Muscle of leg (tissue), 3 donors: ENCODE measurements at regions not wholly inside any gene's neighbourhood (a gene's known extent, or its start where the extent isn't known, plus 50 kb on each side); places are given as distances from the start of the nearest gene placed in this dataset.
"Not testable (repeated sequence)": the region's sequence is repeated elsewhere in the genome, so short reads cannot be mapped to it uniquely, and the experiment has no call there.

Source experiments
- DNase-seq: peaks from one replicate; pipeline ENCODE4 v3.0.0; 2013
- H3K27ac ChIP-seq: one replicate; pipeline ENCODE4 v1.5.1; 2013; ENCODE audit warnings: mild to moderate bottlenecking, low read length, control low read depth
- H3K27me3 ChIP-seq: one replicate; pipeline ENCODE4 v1.6.1; 2013; ENCODE audit warnings: low read length; ENCODE audit not compliant: control insufficient read depth, insufficient read depth
- H3K36me3 ChIP-seq: one replicate; pipeline ENCODE4 v1.6.1; 2013; ENCODE audit warnings: low read length; ENCODE audit not compliant: control insufficient read depth, insufficient read depth
- H3K4me1 ChIP-seq: one replicate; pipeline ENCODE4 v1.6.1; 2013; ENCODE audit warnings: low read length; ENCODE audit not compliant: control insufficient read depth, insufficient read depth
- H3K4me3 ChIP-seq: one replicate; pipeline ENCODE4 v1.5.1; 2013; ENCODE audit warnings: low read length, control low read depth
- H3K9me3 ChIP-seq: replicated peaks from 2 replicates; pipeline ENCODE4 v1.6.1; 2013; ENCODE audit warnings: low read depth, low read length; ENCODE audit not compliant: control insufficient read depth
- WGBS: methylation state at CpG from one replicate; pipeline ENCODE4 v1.1.5; 2013; ENCODE audit warnings: missing lambda C conversion rate; ENCODE audit not compliant: insufficient coverage; 5-methylcytosine and 5-hydroxymethylcytosine counted together

DNA sequence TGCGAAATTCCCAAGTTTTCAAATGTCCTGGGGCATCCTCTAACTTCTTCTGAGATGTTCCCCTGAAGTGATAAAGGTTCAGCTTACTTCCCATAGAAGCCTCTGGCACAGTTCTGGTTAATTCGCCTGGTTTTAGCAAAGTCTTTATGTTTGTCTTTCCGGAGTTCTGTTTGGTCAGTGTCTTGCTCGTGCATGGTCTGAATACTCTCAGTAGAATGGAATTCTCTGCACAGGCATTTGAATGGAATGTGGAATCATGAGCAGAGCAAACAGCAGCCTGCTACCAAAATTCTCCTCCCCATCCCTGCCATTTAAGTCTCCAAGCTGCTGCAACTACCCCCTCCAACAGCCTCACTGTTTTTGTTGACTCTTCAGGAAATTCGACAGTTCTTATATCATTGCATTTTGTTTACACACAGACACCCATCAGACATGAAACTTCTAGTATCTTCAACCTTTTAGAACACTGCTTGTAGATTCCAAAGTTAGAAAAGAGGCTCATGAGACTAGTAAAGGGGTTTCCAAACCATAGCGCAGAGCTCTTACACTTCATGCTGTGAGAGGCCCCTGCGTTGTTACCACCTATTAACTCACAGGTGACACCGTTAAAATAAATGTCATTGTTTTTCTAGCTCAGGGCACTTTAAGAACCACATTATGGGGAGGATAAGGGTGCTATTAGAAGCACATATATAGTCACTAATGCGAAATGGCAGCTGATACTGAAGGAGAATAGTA, 129.7 kb downstream of the PLCE1 start:
- Histone ChIP-seq H3K4me3 (no peak overlapping the region), H3K27ac (no peak overlapping the region), H3K27me3 (no peaks in the 10 kb centered on the region), H3K4me1 (peaks cover 18% of the 10 kb centered on the region), H3K9me3 (no peaks in the 10 kb centered on the region), H3K36me3 (no peaks in the 10 kb centered on the region)
- DNase-seq = peak; percentile 64
- WGBS = no CpG with 5 or more reads among the region's 9 CpGs

DNA sequence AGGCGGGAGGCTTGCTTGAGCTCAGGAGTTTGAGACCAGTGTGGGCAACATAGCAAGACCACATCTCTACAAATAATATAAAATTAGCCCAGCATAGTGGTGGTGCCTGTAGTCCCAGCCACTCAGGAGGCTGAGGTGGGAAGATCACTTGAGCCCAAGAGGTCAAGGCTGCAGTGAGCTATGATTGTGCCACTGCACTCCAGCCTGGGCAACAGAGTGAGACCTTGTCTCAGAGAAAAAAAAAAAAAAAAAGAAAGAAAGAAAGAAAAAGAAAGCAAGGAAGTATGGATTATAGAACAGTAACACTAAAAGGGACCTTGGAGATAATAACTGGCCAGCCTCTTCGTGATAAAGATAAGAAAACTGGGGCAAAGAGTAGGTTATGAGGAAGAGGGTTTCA, 130.4 kb downstream of the PLCE1 start:
- not testable (repeated sequence) for H3K9me3 ChIP-seq, H3K27ac ChIP-seq, DNase-seq, H3K4me3 ChIP-seq, H3K36me3 ChIP-seq, H3K27me3 ChIP-seq
- no CpG with 5 or more reads among the region's 2 CpGs for WGBS
- H3K4me1 ChIP-seq = peaks cover 18% of the 10 kb centered on the region

DNA sequence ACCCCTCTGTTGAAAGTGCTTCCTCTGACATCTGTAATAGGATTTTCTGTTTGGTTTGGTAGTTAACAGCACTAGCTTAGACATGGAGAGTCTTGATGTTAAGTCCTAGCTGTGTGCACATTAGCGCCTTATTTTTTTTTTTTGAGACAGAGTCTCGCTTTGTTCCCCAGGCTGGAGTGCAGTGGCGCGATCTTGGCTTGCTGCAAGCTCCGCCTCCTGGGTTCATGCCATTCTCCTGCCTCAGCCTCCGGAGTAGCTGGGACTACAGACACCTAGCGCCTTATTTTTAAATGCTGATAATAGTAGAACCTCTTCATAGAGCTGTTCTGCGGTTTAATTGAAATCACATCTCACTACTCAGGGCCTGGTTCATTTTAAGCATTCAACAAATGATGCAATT, 131.5 kb downstream of the PLCE1 start:
- not testable (repeated sequence) for H3K27me3 ChIP-seq, H3K4me3 ChIP-seq, H3K9me3 ChIP-seq, DNase-seq, H3K36me3 ChIP-seq, H3K27ac ChIP-seq
- 71% methylated on average over 1 of the region's 8 CpGs for WGBS
- H3K4me1 ChIP-seq = peaks cover 16% of the 10 kb centered on the region

DNA sequence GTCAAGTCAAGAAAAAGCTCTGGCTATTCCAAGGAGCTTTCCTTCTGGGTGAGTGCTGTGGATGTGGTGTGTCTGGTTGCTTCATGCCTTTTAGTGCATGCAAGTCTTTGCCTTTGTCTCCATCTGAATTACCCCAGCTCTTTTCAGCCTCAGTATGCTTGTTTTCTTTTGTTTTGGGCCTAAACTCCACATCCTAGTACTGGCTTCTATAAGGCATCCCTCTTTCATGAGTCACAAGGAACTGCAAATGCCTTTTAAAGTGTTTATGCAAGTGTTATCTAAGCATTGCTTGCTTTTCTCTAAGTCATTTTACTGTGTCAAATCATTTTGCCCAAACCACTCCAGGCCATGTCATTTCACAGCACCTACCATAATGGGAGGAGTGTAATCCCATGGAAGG, 132.1 kb downstream of the PLCE1 start:
- no peaks in the 10 kb centered on the region for H3K9me3 ChIP-seq
- H3K27ac ChIP-seq = no peak overlapping the region
- H3K4me1 ChIP-seq = peaks cover 16% of the 10 kb centered on the region
- no peaks in the 10 kb centered on the region for H3K27me3 ChIP-seq
- peaks cover 2% of the 10 kb centered on the region for H3K36me3 ChIP-seq
- DNase-seq = no peak
- H3K4me3 ChIP-seq = no peak overlapping the region

DNA sequence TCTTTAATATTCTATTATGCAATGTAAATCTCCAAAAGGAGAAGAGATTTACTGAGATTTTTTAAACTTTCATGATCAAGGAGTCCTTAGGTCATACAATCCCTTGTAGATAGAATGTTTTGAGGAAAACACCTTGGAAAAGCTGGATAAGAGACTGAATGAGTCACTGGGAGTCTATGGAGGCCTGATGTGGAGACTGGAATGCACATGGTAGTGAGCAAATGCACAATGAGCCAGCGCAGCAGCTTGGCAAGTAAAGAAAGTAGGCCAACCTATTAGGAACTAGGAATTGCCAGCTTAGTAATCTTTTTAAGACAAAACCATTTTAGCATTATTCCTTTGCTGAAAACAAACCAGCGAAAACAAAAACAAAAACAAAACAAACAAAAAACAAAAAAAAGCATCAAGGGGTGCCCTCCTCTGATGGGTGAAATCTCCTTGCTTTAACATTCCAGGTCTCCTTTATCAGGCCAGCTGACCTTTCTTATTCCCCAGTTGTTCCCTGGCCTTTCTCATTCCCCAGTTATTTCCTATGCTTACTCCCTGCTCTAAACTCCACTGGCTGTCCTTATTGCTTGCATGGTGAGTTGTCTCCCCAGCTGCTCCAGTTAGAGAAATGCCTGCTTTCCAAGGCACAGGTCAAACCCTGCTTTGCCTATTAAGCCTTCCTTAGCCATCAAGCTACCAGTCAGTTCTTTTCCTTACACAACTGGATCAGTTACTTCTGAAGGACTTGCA, 135.8 kb downstream of the PLCE1 start:
- H3K4me3 ChIP-seq = no peak overlapping the region
- H3K4me1 ChIP-seq = peaks cover 10% of the 10 kb centered on the region
- no peaks in the 10 kb centered on the region for H3K9me3 ChIP-seq
- H3K27me3 ChIP-seq = no peaks in the 10 kb centered on the region
- peaks cover 13% of the 10 kb centered on the region for H3K36me3 ChIP-seq
- no peak for DNase-seq
- no peak overlapping the region for H3K27ac ChIP-seq
- WGBS = 100% methylated on average over 1 of the region's 2 CpGs

DNA sequence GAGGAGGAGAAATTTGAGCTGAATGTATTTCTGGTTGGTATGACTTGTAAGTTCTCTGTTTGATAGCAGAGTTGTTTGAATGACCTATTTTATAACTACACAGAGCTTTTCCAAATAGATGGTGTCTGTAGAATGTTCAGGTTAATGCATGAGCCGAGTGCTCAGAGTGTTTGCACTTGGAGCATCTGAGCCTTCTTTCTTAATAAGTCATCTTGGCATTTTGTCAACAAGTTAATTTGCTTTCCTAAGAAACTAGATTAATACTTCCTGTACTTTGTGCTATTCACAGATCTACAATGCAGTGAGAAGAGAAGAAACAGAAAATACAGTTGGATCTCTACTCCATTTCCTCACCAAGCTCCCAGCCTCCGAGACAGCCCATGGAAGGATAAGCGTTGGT, 138.2 kb downstream of the PLCE1 start:
- 81% methylated on average over 2 of the region's 3 CpGs for WGBS
- peaks cover 13% of the 10 kb centered on the region for H3K36me3 ChIP-seq
- peaks cover 10% of the 10 kb centered on the region for H3K4me1 ChIP-seq
- H3K4me3 ChIP-seq = no peak overlapping the region
- no peaks in the 10 kb centered on the region for H3K9me3 ChIP-seq
- no peak for DNase-seq
- H3K27me3 ChIP-seq = no peaks in the 10 kb centered on the region
- no peak overlapping the region for H3K27ac ChIP-seq

DNA sequence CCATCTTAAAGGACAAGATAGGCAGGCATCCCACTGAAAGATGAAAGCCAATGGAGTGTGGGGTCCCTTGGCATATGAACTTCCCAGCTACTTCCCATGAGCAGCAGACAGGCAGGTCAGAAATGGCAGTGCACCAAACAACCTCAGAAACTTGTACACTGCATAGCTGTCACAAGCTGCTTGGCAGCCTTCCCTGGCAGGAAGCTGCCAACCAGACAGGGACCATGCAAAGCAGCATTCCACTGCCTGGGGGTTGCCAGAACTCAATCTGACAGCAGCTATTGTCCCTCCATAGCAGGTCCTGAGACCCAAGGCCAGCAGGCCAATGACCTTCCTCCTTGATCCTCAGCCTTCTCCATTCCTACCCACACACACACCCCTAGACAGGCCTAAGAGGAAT, 139.5 kb downstream of the PLCE1 start:
- H3K9me3 ChIP-seq = no peaks in the 10 kb centered on the region
- no peak overlapping the region for H3K4me3 ChIP-seq
- no peak overlapping the region for H3K27ac ChIP-seq
- peaks cover 18% of the 10 kb centered on the region for H3K36me3 ChIP-seq
- H3K4me1 ChIP-seq = peaks cover 10% of the 10 kb centered on the region
- peak; percentile 81 for DNase-seq
- H3K27me3 ChIP-seq = no peaks in the 10 kb centered on the region

DNA sequence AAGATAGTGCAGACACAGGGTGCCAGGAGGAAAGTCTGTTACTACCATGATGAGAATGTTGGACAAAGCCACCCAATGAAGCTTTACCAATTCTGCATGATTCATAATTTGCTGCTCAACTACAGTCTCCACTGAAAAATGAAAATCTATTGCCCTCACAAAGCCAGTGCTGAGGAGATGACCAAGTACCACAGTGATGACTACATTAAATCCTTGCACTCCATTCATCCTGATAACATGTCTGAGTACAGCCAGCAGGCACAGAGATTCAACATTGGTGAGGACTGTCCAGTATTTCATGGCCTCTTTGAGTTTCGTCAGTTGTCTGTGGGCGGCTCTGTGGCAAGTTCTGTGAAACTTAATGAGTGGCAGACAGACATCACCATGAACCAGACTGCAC, 144.0 kb downstream of the PLCE1 start:
- Histone ChIP-seq H3K4me1 (peaks cover 8% of the 10 kb centered on the region), H3K4me3 (no peak overlapping the region), H3K9me3 (no peaks in the 10 kb centered on the region), H3K27ac (no peak overlapping the region), H3K36me3 (peaks cover 15% of the 10 kb centered on the region), H3K27me3 (no peaks in the 10 kb centered on the region)
- WGBS = 90% methylated on average over 2 of the region's 2 CpGs
- DNase-seq = no peak

DNA sequence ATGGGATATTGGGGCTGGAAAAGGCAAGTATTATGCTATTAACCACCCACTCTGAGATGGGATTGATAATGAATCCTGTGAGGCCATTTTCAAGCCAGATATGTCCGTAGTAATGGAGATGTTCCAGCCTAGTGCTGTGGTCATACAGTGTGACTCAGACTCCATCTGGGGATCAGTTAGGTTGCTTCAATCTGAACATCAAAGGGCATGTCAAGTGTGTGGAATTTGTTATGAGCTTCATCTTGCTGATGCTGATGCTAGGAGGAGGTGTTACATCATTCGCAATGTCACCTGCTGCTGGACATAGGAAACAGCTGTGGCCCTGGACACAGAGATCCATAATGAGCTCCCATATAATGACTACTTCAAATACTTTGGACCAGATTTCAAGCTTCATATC, 144.7 kb downstream of the PLCE1 start:
- Histone ChIP-seq H3K4me3 (no peak overlapping the region), H3K27ac (no peak overlapping the region), H3K9me3 (no peaks in the 10 kb centered on the region), H3K27me3 (no peaks in the 10 kb centered on the region), H3K4me1 (peaks cover 4% of the 10 kb centered on the region), H3K36me3 (peaks cover 11% of the 10 kb centered on the region)
- DNase-seq = peak; percentile 36
- 50% methylated on average over 1 of the region's 2 CpGs for WGBS

DNA sequence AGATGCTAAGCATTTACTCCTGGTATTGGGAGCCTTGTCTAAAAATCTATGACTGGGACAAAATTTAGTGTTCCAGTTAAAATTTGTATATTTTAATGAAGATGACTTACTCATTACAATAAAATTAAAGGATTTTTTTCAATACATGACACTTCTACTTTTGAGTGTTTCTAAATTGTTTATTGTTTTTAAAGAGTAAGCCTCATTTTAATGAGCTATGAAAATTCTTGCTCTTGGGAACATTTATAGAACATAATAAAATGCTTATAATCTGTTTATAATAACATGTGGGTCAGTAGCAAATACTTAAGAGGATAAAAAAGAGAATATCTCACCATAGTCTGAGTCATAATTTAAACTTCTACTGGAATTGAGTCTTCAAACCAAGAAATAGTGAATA, 149.5 kb downstream of the PLCE1 start:
- H3K9me3 ChIP-seq = peaks cover 8% of the 10 kb centered on the region
- H3K4me1 ChIP-seq = no peaks in the 10 kb centered on the region
- H3K36me3 ChIP-seq = peaks cover 5% of the 10 kb centered on the region
- no peak for DNase-seq
- no peak overlapping the region for H3K27ac ChIP-seq
- no peaks in the 10 kb centered on the region for H3K27me3 ChIP-seq
- H3K4me3 ChIP-seq = no peak overlapping the region
